GM12878 (cell line): ENCODE measurements at regions not wholly inside any gene's neighbourhood (a gene's known extent, or its start where the extent isn't known, plus 50 kb on each side); places are given as distances from the start of the nearest gene placed in this dataset.

ENCODE experiments used
- ATAC-seq: fragments of 200-7000 bp; cut with Tn5 transposase; 3 replicates; pipeline ENCODE4 v1.9.1; 2020; ENCODE audit warnings: mild to moderate bottlenecking, moderate library complexity
- BruUV-seq: library from RNA; stranded (reverse); fragments of 400-500 nt; replicated peaks from 2 replicates; lab custom pipeline; 2021; lab: Mats Ljungman, UMichigan
- CTCF ChIA-PET: fragments of 300-600 bp; sonication (Branson Sonifier 250); formaldehyde crosslinking; extraction: SDS; loops from one replicate; lab custom pipeline; 2021; ENCODE audit warnings: inconsistent platforms; lab: Yijun Ruan, JAX
- POLR2A ChIA-PET: fragments of 350-600 bp; formaldehyde crosslinking; extraction: SDS; loops from one replicate; lab custom pipeline; 2021; ENCODE audit warnings: inconsistent platforms; lab: Charles Lee
- RAD21 ChIA-PET: fragments of 300-600 bp; sonication (Branson Sonifier 250); formaldehyde crosslinking; loops from one replicate; lab custom pipeline; 2023; ENCODE audit warnings: antibody characterized with exemption; ENCODE audit not compliant: unreplicated experiment; lab: Charles Lee
- SMC1A ChIA-PET: fragments of 300-600 bp; sonication (Branson Sonifier 250); formaldehyde crosslinking; loops from one replicate; lab custom pipeline; 2023; ENCODE audit not compliant: unreplicated experiment, uncharacterized antibody; lab: Charles Lee
- DNase-seq: peaks from one replicate; pipeline ENCODE4 v3.0.0-alpha.2; 2011; ENCODE audit warnings: low read depth, low spot score
- FAIRE-seq: peaks from 3 replicates; lab custom pipeline; 2011; peaks lifted over from hg19 to GRCh38; lab: Jason Lieb, UNC
- H2AFZ ChIP-seq: 2 replicates; pipeline ENCODE4 v1.6.0; 2011; ENCODE audit warnings: low read depth, low read length, control low read depth; ENCODE audit not compliant: control insufficient read depth
- H3K27ac ChIP-seq: 2 replicates; pipeline ENCODE4 v1.5.1; 2011; ENCODE audit warnings: control low read depth; ENCODE audit not compliant: control insufficient read depth, insufficient read depth
- H3K27me3 ChIP-seq, 2 experiments: replicated peaks in 1 of 2; 2 replicates each; pipeline versions ENCODE4 v1.6.0 to v1.6.1; 2011; ENCODE audit warnings: low read length in 1 of 2; ENCODE audit not compliant: control insufficient read depth in 2 of 2, insufficient read depth in 2 of 2
- H3K36me3 ChIP-seq, 2 experiments: 2 replicates each; pipeline ENCODE4 v1.5.1; 2011; ENCODE audit warnings: low read length in 1 of 2; ENCODE audit not compliant: control insufficient read depth in 2 of 2, insufficient read depth in 2 of 2
- H3K4me1 ChIP-seq: 2 replicates; pipeline ENCODE4 v1.6.1; 2011; ENCODE audit warnings: mild to moderate bottlenecking, low read length, moderate library complexity, mixed read lengths; ENCODE audit not compliant: control insufficient read depth, insufficient read depth
- H3K4me2 ChIP-seq: 2 replicates; pipeline ENCODE4 v1.6.0; 2011; ENCODE audit warnings: control low read depth; ENCODE audit not compliant: control insufficient read depth, insufficient read depth
- H3K4me3 ChIP-seq: fragments of 200-600 bp; sonication (generic); 2 replicates; pipeline ENCODE4 v1.5.1; 2016
- H3K79me2 ChIP-seq: 2 replicates; pipeline ENCODE4 v1.6.0; 2011; ENCODE audit warnings: low read length; ENCODE audit not compliant: control insufficient read depth, insufficient read depth
- H3K9ac ChIP-seq: 2 replicates; pipeline ENCODE4 v1.8.0; 2011; ENCODE audit warnings: low read length, control low read depth, mixed read lengths; ENCODE audit not compliant: control insufficient read depth, insufficient read depth
- H3K9me3 ChIP-seq: replicated peaks from 3 replicates; pipeline ENCODE4 v1.5.1; 2011; ENCODE audit warnings: mild to moderate bottlenecking, low read length; ENCODE audit not compliant: control insufficient read depth, insufficient read depth
- H4K20me1 ChIP-seq: 2 replicates; pipeline ENCODE4 v1.6.0; 2011; ENCODE audit not compliant: control insufficient read depth, insufficient read depth
- ATF7 ChIP-seq: fragments of 450-650 bp; IDR thresholded peaks from 2 replicates; pipeline ENCODE4 v1.6.1; 2016; ENCODE audit warnings: low read depth, mild to moderate bottlenecking
- CTCF ChIP-seq, 3 experiments: IDR thresholded peaks in 2 of 3; conservative IDR thresholded peaks in 1 of 3; 2 replicates each; pipeline ENCODE4 v1.5.1; 2011; ENCODE audit warnings: low read depth in 3 of 3, low read length in 3 of 3, mild to moderate bottlenecking in 3 of 3, control low read depth in 2 of 3, moderate library complexity in 2 of 3, inconsistent platforms in 1 of 3, mixed read lengths in 1 of 3; ENCODE audit not compliant: control insufficient read depth in 2 of 3, insufficient read depth in 1 of 3; ENCODE audit errors: extremely low read depth in 1 of 3
- EP300 ChIP-seq, 2 experiments: fragments of 150-350 bp in 1 of 2; IDR thresholded peaks; 2 replicates each; pipeline ENCODE4 v1.6.1; 2011 to 2012; ENCODE audit warnings: low read depth in 2 of 2, low read length in 2 of 2, borderline replicate concordance in 1 of 2, improper control_type of control experiment in 1 of 2, inconsistent platforms in 1 of 2; ENCODE audit not compliant: control insufficient read depth in 1 of 2
- MXI1 ChIP-seq: fragments of 150-350 bp; IDR thresholded peaks from 2 replicates; pipeline ENCODE4 v1.6.1; 2011; ENCODE audit warnings: low read depth, mild to moderate bottlenecking, inconsistent platforms, low read length, improper control_type of control experiment
- TAF1 ChIP-seq: IDR thresholded peaks from 2 replicates; pipeline ENCODE4 v1.6.1; 2011; ENCODE audit warnings: mild to moderate bottlenecking, low read depth, low read length, borderline replicate concordance
- ZBTB4 ChIP-seq: fragments of 450-650 bp; formaldehyde crosslinking; IDR thresholded peaks from 2 replicates; pipeline ENCODE4 v1.4.0; 2022; ENCODE audit warnings: mild to moderate bottlenecking, moderate library complexity
- WGBS: methylation state at CpG from one replicate; pipeline ENCODE4 v1.1.6; 2016; ENCODE audit warnings: low lambda C conversion rate; ENCODE audit not compliant: insufficient replicate concordance, insufficient coverage; ENCODE audit errors: missing lambda C conversion rate; 5-methylcytosine and 5-hydroxymethylcytosine counted together
- in situ Hi-C: fragments of 300-500 bp; cut with MboI; formaldehyde crosslinking; loops from 9 replicates; pipeline ENCODE4 v1.14.3; 2018; ENCODE audit warnings: mixed read lengths
- intact Hi-C: fragments of 100-400 bp; cut with micrococcal nuclease; formaldehyde crosslinking; loops from one replicate; pipeline ENCODE4 v1.14.2; 2022; ENCODE audit not compliant: unreplicated experiment

DNA sequence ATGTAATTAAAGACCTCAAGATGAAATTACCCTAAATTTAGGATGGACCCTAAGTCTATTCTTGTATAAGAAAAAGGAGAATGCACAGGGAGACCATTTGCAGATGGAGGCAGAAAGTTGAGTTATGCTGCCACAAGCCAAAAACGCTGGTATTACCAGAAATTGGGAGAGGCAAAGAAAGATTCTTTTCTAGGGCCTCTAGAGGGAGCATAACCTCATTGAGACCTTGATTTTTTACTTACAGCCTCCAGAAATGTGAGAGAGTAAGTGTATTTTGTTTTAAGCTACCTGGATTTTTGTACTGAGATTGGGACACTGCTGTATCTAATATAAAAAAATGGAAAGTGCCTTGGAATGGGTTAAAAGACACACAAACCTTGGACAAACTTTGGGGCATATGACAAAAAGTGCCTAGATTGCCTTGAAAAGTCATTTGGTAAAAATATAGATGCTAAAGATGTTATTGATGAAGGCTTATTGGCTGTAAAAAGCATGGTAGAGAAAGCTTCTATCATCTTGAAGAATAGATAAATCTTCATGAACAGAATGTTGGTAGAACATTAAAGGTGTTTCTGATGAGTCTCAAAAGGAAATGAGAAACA is 174.7 kb upstream of the PRDM9 start:
- H3K27ac ChIP-seq: no peak overlapping the region
- no peaks in the 10 kb centered on the region for H3K79me2 ChIP-seq
- in situ Hi-C loops: no loop called here
- POLR2A ChIA-PET: no interaction called here
- no peaks in the 10 kb centered on the region for H4K20me1 ChIP-seq
- H3K4me2 ChIP-seq: no peak overlapping the region
- RAD21 ChIA-PET: no interaction called here
- no peaks in the 10 kb centered on the region for H3K27me3 ChIP-seq
- ATAC-seq (peak; percentile 56), DNase-seq (no peak), FAIRE-seq (no peak)
- BruUV-seq: no TSS peak
- 10% methylated on average over 1 of the region's 1 CpG for WGBS
- no peaks in the 10 kb centered on the region for H3K9me3 ChIP-seq
- no peak overlapping the region for H3K4me3 ChIP-seq
- no peak overlapping the region for H3K9ac ChIP-seq
- no peak for TF ChIP-seq ATF7
- TF ChIP-seq EP300 (IDR thresholded peaks at IDR 0.05; ENCODE audit: borderline replicate concordance in 1 of 2, control insufficient read depth in 1 of 2, low read depth in 2 of 2, low read length in 2 of 2): no peak
- peak in 2 of 3 experiments; percentile 29 to 36; a peak in 1 of 6 replicates for TF ChIP-seq CTCF (IDR thresholded peaks at IDR 0.05 in 2 of 3, conservative IDR thresholded peaks at IDR 0.05 in 1 of 3; ENCODE audit: control insufficient read depth in 2 of 3, extremely low read depth in 1 of 3, insufficient read depth in 1 of 3, low read depth in 3 of 3, low read length in 3 of 3)
- no peak for TF ChIP-seq TAF1
- no peak for TF ChIP-seq ZBTB4
- TF ChIP-seq MXI1: no peak
- H3K4me1 ChIP-seq: no peaks in the 10 kb centered on the region
- CTCF ChIA-PET: interaction anchor here (0.8 to 1.0 kb wide), 2 partner anchors 23 to 71 kb away, joined by 4 read pairs; no protein-coding TSS in a partner anchor
- intact Hi-C loops: no loop called here
- SMC1A ChIA-PET: no interaction called here
- H2AFZ ChIP-seq: no peak overlapping the region
- H3K36me3 ChIP-seq: no peaks in the 10 kb centered on the region
